HG02571 (cell line): ENCODE measurements at regions not wholly inside any gene's neighbourhood (a gene's known extent, or its start where the extent isn't known, plus 50 kb on each side); places are given as distances from the start of the nearest gene placed in this dataset.

Source experiments
- ATAC-seq: cut with Tn5 transposase; IDR thresholded peaks from one replicate; pipeline ENCODE4 v1.9.1; 2021; ENCODE audit warnings: mild to moderate bottlenecking, moderate library complexity; ENCODE audit not compliant: unreplicated experiment

- ATAC-seq, result no peak
Measured at GRCh38 chr7:13518738-13519137, 470.7 kb downstream of the ETV1 start.

- no peak for ATAC-seq
Measured at GRCh38 chr7:13524076-13524475, 465.4 kb downstream of the ETV1 start.

- no peak for ATAC-seq
Measured at GRCh38 chr7:13532028-13532753, 457.3 kb downstream of the ETV1 start.

GRCh38 chr7:13538669-13539068 is 450.8 kb downstream of the ETV1 start:
- ATAC-seq, result no peak

- no peak for ATAC-seq
Measured at GRCh38 chr7:13540429-13540828, 449.0 kb downstream of the ETV1 start.

- no peak for ATAC-seq
Measured at GRCh38 chr7:13541326-13541725, 448.1 kb downstream of the ETV1 start.

GRCh38 chr7:13542451-13542850 is 447.0 kb downstream of the ETV1 start:
- no peak for ATAC-seq

- no peak for ATAC-seq
Measured at GRCh38 chr7:13551503-13551902, 438.0 kb downstream of the ETV1 start.

GRCh38 chr7:13560441-13560840 is 429.0 kb downstream of the ETV1 start:
- no peak for ATAC-seq

GRCh38 chr7:13563257-13563656 is 426.2 kb downstream of the ETV1 start:
- ATAC-seq, result no peak

- ATAC-seq, result no peak
Measured at GRCh38 chr7:13563680-13564079, 425.8 kb downstream of the ETV1 start.

- ATAC-seq, result no peak
Measured at GRCh38 chr7:13577566-13578145, 411.8 kb downstream of the ETV1 start.

GRCh38 chr7:13578294-13578693 is 411.2 kb downstream of the ETV1 start:
- no peak for ATAC-seq

GRCh38 chr7:13581097-13581496 is 408.4 kb downstream of the ETV1 start:
- ATAC-seq, result no peak

- no peak for ATAC-seq
Measured at GRCh38 chr7:13593854-13594253, 395.6 kb downstream of the ETV1 start.

GRCh38 chr7:13602036-13602435 is 387.4 kb downstream of the ETV1 start:
- ATAC-seq, result no peak

- ATAC-seq, result no peak
Measured at GRCh38 chr7:13603016-13603415, 386.4 kb downstream of the ETV1 start.

GRCh38 chr7:13603661-13604060 is 385.8 kb downstream of the ETV1 start:
- ATAC-seq, result no peak

- ATAC-seq, result no peak
Measured at GRCh38 chr7:13604178-13604577, 385.3 kb downstream of the ETV1 start.

- no peak for ATAC-seq
Measured at GRCh38 chr7:13610372-13610771, 379.1 kb downstream of the ETV1 start.

GRCh38 chr7:13615679-13616078 is 373.8 kb downstream of the ETV1 start:
- no peak for ATAC-seq

GRCh38 chr7:13627455-13627854 is 362.0 kb downstream of the ETV1 start:
- ATAC-seq, result no peak
